ENCODE measurements at regions not wholly inside any gene's neighbourhood (a gene's known extent, or its start where the extent isn't known, plus 50 kb on each side); places are given as distances from the start of the nearest gene placed in this dataset.

GRCh38 chr3:26256224-26256623 is 366.3 kb upstream of the LRRC3B start:
- no peak for DNase-seq (ENCODE audit: low spot score)
- Histone ChIP-seq H3K27me3 (ENCODE audit: control insufficient read depth in 4 of 4, insufficient read depth in 4 of 4, low read length in 3 of 4) (no peaks in the 10 kb centered on the region), H3K4me3 (ENCODE audit: low read depth in 1 of 3, low read length in 3 of 3) (no peak overlapping the region), H3K9me3 (ENCODE audit: control insufficient read depth in 4 of 4, low read length in 3 of 4) (peaks cover 0 to 3% (median 0%) of the 10 kb centered on the region in 4 donors), H3K36me3 (ENCODE audit: control insufficient read depth in 4 of 4, insufficient read depth in 3 of 4, low read depth in 1 of 4, low read length in 3 of 4) (no peaks in the 10 kb centered on the region), H3K4me1 (ENCODE audit: control insufficient read depth in 4 of 4, insufficient read depth in 4 of 4, low read length in 3 of 4) (peaks cover 0 to 7% (median 0%) of the 10 kb centered on the region in 4 donors), H3K9ac (ENCODE audit: low read depth in 1 of 2, low read length in 2 of 2) (no peak overlapping the region), H3K27ac (ENCODE audit: low read depth in 1 of 2, low read length in 2 of 2) (no peak overlapping the region)
- WGBS: 96% methylated on average over 3 of the region's 3 CpGs
- TF ChIP-seq FOXA1 (IDR thresholded peaks at IDR 0.05): no peak
- TF ChIP-seq SP1 (IDR thresholded peaks at IDR 0.05): no peak
- TF ChIP-seq GABPA (IDR thresholded peaks at IDR 0.05 in 1 of 2, conservative IDR thresholded peaks at IDR 0.05 in 1 of 2): no peak
- no peak for TF ChIP-seq NR2F2 (IDR thresholded peaks at IDR 0.05)
- TF ChIP-seq ATF3 (IDR thresholded peaks at IDR 0.05): no peak
- no peak for TF ChIP-seq CTCF (IDR thresholded peaks at IDR 0.05; ENCODE audit: low read depth, low read length, missing input control)
- no peak for TF ChIP-seq FOXA2 (IDR thresholded peaks at IDR 0.05)
- no peak for TF ChIP-seq RAD21 (IDR thresholded peaks at IDR 0.05)
- no peak for TF ChIP-seq MAX (IDR thresholded peaks at IDR 0.05)
- TF ChIP-seq YY1 (IDR thresholded peaks at IDR 0.05): no peak
- no peak for TF ChIP-seq JUND (IDR thresholded peaks at IDR 0.05)
- no peak for TF ChIP-seq RXRA (IDR thresholded peaks at IDR 0.05)
- TF ChIP-seq HNF4G (IDR thresholded peaks at IDR 0.05): no peak
- no peak for TF ChIP-seq TAF1 (conservative IDR thresholded peaks at IDR 0.05)
- no peak for TF ChIP-seq REST (IDR thresholded peaks at IDR 0.05)
- no peak for TF ChIP-seq EGR1 (IDR thresholded peaks at IDR 0.05; ENCODE audit: low read depth in 2 of 2)
- TF ChIP-seq ZBTB33 (IDR thresholded peaks at IDR 0.05): no peak

GRCh38 chr3:26259176-26259575 is 363.4 kb upstream of the LRRC3B start:
- Histone ChIP-seq H3K27ac (ENCODE audit: low read depth in 1 of 2, low read length in 2 of 2) (no peak overlapping the region), H3K36me3 (ENCODE audit: control insufficient read depth in 4 of 4, insufficient read depth in 3 of 4, low read depth in 1 of 4, low read length in 3 of 4) (no peaks in the 10 kb centered on the region), H3K27me3 (ENCODE audit: control insufficient read depth in 4 of 4, insufficient read depth in 4 of 4, low read length in 3 of 4) (no peaks in the 10 kb centered on the region), H3K4me1 (ENCODE audit: control insufficient read depth in 4 of 4, insufficient read depth in 4 of 4, low read length in 3 of 4) (peaks cover 0 to 7% (median 0%) of the 10 kb centered on the region in 4 donors), H3K9me3 (ENCODE audit: control insufficient read depth in 4 of 4, low read length in 3 of 4) (peaks cover 0 to 3% (median 0%) of the 10 kb centered on the region in 4 donors), H3K4me3 (ENCODE audit: low read depth in 1 of 3, low read length in 3 of 3) (no peak overlapping the region), H3K9ac (ENCODE audit: low read depth in 1 of 2, low read length in 2 of 2) (no peak overlapping the region)
- DNase-seq (ENCODE audit: low spot score): no peak
- 94% methylated on average over 3 of the region's 3 CpGs for WGBS
- TF ChIP-seq YY1 (IDR thresholded peaks at IDR 0.05) (no peak), SP1 (IDR thresholded peaks at IDR 0.05) (no peak), RXRA (IDR thresholded peaks at IDR 0.05) (no peak), FOXA1 (IDR thresholded peaks at IDR 0.05) (no peak), GABPA (IDR thresholded peaks at IDR 0.05 in 1 of 2, conservative IDR thresholded peaks at IDR 0.05 in 1 of 2) (no peak), HNF4A (conservative IDR thresholded peaks at IDR 0.05) (no peak), HNF4G (IDR thresholded peaks at IDR 0.05) (no peak), EGR1 (IDR thresholded peaks at IDR 0.05; ENCODE audit: low read depth in 2 of 2) (no peak), REST (IDR thresholded peaks at IDR 0.05) (no peak)

All from liver (tissue), 8 donors.